ENCODE measurements at regions not wholly inside any gene's neighbourhood (a gene's known extent, or its start where the extent isn't known, plus 50 kb on each side); places are given as distances from the start of the nearest gene placed in this dataset.

GRCh38 chr1:87804128-87804527 lies 475.4 kb downstream of the LMO4 start:
- intact Hi-C loops (cut with DNase I, micrococcal nuclease), result no loop called here
- Mint-ChIP-seq H3K27ac (no peak overlapping the region), H3K27me3 (no peaks in the 10 kb centered on the region), H3K4me3 (no peak overlapping the region), H3K4me1 (ENCODE audit: low read depth) (no peaks in the 10 kb centered on the region), H3K36me3 (ENCODE audit: low read depth) (no peaks in the 10 kb centered on the region), H3K9me3 (no peaks in the 10 kb centered on the region)
- H3K36me3 ChIP-seq (ENCODE audit: insufficient read depth, low read length), result no peaks in the 10 kb centered on the region
- no peaks in the 10 kb centered on the region for H3K27me3 ChIP-seq (ENCODE audit: control insufficient read depth in 1 of 2, insufficient read depth in 2 of 2, low read length in 2 of 2)
- ATAC-seq (ENCODE audit: poor library complexity) (no peak), DNase-seq (no peak)
- H3K4me1 ChIP-seq (ENCODE audit: insufficient read depth, low read length), result no peaks in the 10 kb centered on the region
- TF ChIP-seq, protein P1, sequence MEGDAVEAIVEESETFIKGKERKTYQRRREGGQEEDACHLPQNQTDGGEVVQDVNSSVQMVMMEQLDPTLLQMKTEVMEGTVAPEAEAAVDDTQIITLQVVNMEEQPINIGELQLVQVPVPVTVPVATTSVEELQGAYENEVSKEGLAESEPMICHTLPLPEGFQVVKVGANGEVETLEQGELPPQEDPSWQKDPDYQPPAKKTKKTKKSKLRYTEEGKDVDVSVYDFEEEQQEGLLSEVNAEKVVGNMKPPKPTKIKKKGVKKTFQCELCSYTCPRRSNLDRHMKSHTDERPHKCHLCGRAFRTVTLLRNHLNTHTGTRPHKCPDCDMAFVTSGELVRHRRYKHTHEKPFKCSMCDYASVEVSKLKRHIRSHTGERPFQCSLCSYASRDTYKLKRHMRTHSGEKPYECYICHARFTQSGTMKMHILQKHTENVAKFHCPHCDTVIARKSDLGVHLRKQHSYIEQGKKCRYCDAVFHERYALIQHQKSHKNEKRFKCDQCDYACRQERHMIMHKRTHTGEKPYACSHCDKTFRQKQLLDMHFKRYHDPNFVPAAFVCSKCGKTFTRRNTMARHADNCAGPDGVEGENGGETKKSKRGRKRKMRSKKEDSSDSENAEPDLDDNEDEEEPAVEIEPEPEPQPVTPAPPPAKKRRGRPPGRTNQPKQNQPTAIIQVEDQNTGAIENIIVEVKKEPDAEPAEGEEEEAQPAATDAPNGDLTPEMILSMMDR (IDR thresholded peaks at IDR 0.05), result no peak
- no peak overlapping the region for H3K4me3 ChIP-seq (ENCODE audit: low read length)
- POLR2A ChIA-PET, result no interaction called here
- no peak overlapping the region for H3K27ac ChIP-seq (ENCODE audit: low read depth in 1 of 2, low read length in 2 of 2)
- CTCF ChIA-PET, result no interaction called here
- H3K9me3 ChIP-seq (ENCODE audit: control insufficient read depth in 1 of 2, insufficient read depth in 1 of 2, low read length in 2 of 2), result no peaks in the 10 kb centered on the region

- H3K4me3 Mint-ChIP-seq, result no peak overlapping the region
- intact Hi-C loops (cut with DNase I, micrococcal nuclease), result no loop called here
- Histone ChIP-seq H3K27me3 (ENCODE audit: control insufficient read depth in 1 of 2, insufficient read depth in 2 of 2, low read length in 2 of 2) (no peaks in the 10 kb centered on the region), H3K4me1 (ENCODE audit: insufficient read depth, low read length) (no peaks in the 10 kb centered on the region), H3K4me3 (ENCODE audit: low read length) (no peak overlapping the region), H3K36me3 (ENCODE audit: insufficient read depth, low read length) (no peaks in the 10 kb centered on the region), H3K27ac (ENCODE audit: low read depth in 1 of 2, low read length in 2 of 2) (no peak overlapping the region), H3K9me3 (ENCODE audit: control insufficient read depth in 1 of 2, insufficient read depth in 1 of 2, low read length in 2 of 2) (no peaks in the 10 kb centered on the region)
- TF ChIP-seq, protein P1 (IDR thresholded peaks at IDR 0.05), result no peak
- ChIA-PET CTCF (no interaction called here), POLR2A (no interaction called here)
- DNase-seq (no peak), ATAC-seq (ENCODE audit: poor library complexity) (no peak)
- H3K27ac Mint-ChIP-seq, result no peak overlapping the region
- H3K4me1 Mint-ChIP-seq (ENCODE audit: low read depth), result no peaks in the 10 kb centered on the region
- H3K9me3 Mint-ChIP-seq, result no peaks in the 10 kb centered on the region
- no peaks in the 10 kb centered on the region for H3K27me3 Mint-ChIP-seq
- H3K36me3 Mint-ChIP-seq (ENCODE audit: low read depth), result no peaks in the 10 kb centered on the region
Measured at GRCh38 chr1:87805666-87806378, 477.1 kb downstream of the LMO4 start.

- TF ChIP-seq, protein P1 (IDR thresholded peaks at IDR 0.05), result no peak
- ChIA-PET POLR2A (interaction anchor here (0.5 kb wide), 1 partner anchor 778 kb away, joined by 3 read pairs; no protein-coding TSS in a partner anchor), CTCF (no interaction called here)
- DNase-seq (no peak), ATAC-seq (ENCODE audit: poor library complexity) (no peak)
- Histone ChIP-seq H3K4me3 (ENCODE audit: low read length) (no peak overlapping the region), H3K36me3 (ENCODE audit: insufficient read depth, low read length) (no peaks in the 10 kb centered on the region), H3K27ac (ENCODE audit: low read depth in 1 of 2, low read length in 2 of 2) (no peak overlapping the region), H3K4me1 (ENCODE audit: insufficient read depth, low read length) (no peaks in the 10 kb centered on the region), H3K9me3 (ENCODE audit: control insufficient read depth in 1 of 2, insufficient read depth in 1 of 2, low read length in 2 of 2) (no peaks in the 10 kb centered on the region), H3K27me3 (ENCODE audit: control insufficient read depth in 1 of 2, insufficient read depth in 2 of 2, low read length in 2 of 2) (no peaks in the 10 kb centered on the region)
- no peaks in the 10 kb centered on the region for H3K36me3 Mint-ChIP-seq (ENCODE audit: low read depth)
- no peak overlapping the region for H3K27ac Mint-ChIP-seq
- intact Hi-C loops (cut with DNase I, micrococcal nuclease), result no loop called here
- H3K4me3 Mint-ChIP-seq, result no peak overlapping the region
- H3K27me3 Mint-ChIP-seq, result no peaks in the 10 kb centered on the region
- H3K4me1 Mint-ChIP-seq (ENCODE audit: low read depth), result no peaks in the 10 kb centered on the region
- H3K9me3 Mint-ChIP-seq, result no peaks in the 10 kb centered on the region
Measured at GRCh38 chr1:87806379-87807094, 477.9 kb downstream of the LMO4 start.

Data from CD4-positive, alpha-beta T cell (primary cell).